VCaP (cell line): ENCODE measurements at regions not wholly inside any gene's neighbourhood (a gene's known extent, or its start where the extent isn't known, plus 50 kb on each side); places are given as distances from the start of the nearest gene placed in this dataset.

Experiments used
- H3K27ac ChIP-seq: fragments of 450-650 bp; 2 replicates; pipeline ENCODE4 v1.5.1; 2017
- CTCF ChIP-seq: fragments of 450-650 bp; conservative IDR thresholded peaks from 2 replicates; pipeline ENCODE4 v1.5.1; 2017; ENCODE audit warnings: mild to moderate bottlenecking, moderate library complexity

GRCh38 chr13:30039511-30039911, 189.1 kb upstream of the UBL3 start:
- H3K27ac ChIP-seq = no peak overlapping the region
- TF ChIP-seq CTCF = no peak

GRCh38 chr13:30038884-30039283, 188.5 kb upstream of the UBL3 start:
- no peak for TF ChIP-seq CTCF
- no peak overlapping the region for H3K27ac ChIP-seq

GRCh38 chr13:30037766-30038165, 187.3 kb upstream of the UBL3 start:
- no peak for TF ChIP-seq CTCF

GRCh38 chr13:30037306-30037705, 186.9 kb upstream of the UBL3 start:
- no peak for TF ChIP-seq CTCF
- no peak overlapping the region for H3K27ac ChIP-seq

More at GRCh38 chr13:30037766-30038165, 187.3 kb upstream of the UBL3 start:
- H3K27ac ChIP-seq = no peak overlapping the region

GRCh38 chr13:30034458-30034795, 184.0 kb upstream of the UBL3 start:
- H3K27ac ChIP-seq = no peak overlapping the region
- no peak for TF ChIP-seq CTCF

GRCh38 chr13:30033681-30034457, 183.5 kb upstream of the UBL3 start:
- H3K27ac ChIP-seq = no peak overlapping the region

GRCh38 chr13:30032263-30032662, 181.8 kb upstream of the UBL3 start:
- H3K27ac ChIP-seq = no peak overlapping the region
- TF ChIP-seq CTCF = no peak

More at GRCh38 chr13:30033681-30034457, 183.5 kb upstream of the UBL3 start:
- TF ChIP-seq CTCF = no peak
